GM06990 (cell line): ENCODE measurements at regions not wholly inside any gene's neighbourhood (a gene's known extent, or its start where the extent isn't known, plus 50 kb on each side); places are given as distances from the start of the nearest gene placed in this dataset.
A peak's percentile ranks its signal among the peaks of the same experiment; 100 is the strongest.

ENCODE experiments used
- DNase-seq: peaks from one replicate; pipeline ENCODE4 v3.0.0-alpha.2; 2011; ENCODE audit not compliant: insufficient read length; ENCODE audit errors: extremely low read depth
- H3K27me3 ChIP-seq: replicated peaks from 2 replicates; pipeline ENCODE4 v1.6.0; 2011; ENCODE audit warnings: low read length; ENCODE audit not compliant: control insufficient read depth, insufficient read depth
- H3K36me3 ChIP-seq: 2 replicates; pipeline ENCODE4 v1.5.1; 2011; ENCODE audit warnings: low read length; ENCODE audit not compliant: control insufficient read depth, insufficient read depth
- H3K4me3 ChIP-seq: replicated peaks from 2 replicates; pipeline ENCODE4 v1.5.1; 2011; ENCODE audit warnings: low read depth, mild to moderate bottlenecking, control low read depth, low read length
- TF ChIP-seq, protein P1 (sequence below): IDR thresholded peaks from 2 replicates; pipeline ENCODE4 v1.5.1; 2011; ENCODE audit warnings: low read length, control low read depth, mild to moderate bottlenecking, inconsistent platforms; ENCODE audit not compliant: insufficient read depth, poor library complexity, severe bottlenecking

DNA sequence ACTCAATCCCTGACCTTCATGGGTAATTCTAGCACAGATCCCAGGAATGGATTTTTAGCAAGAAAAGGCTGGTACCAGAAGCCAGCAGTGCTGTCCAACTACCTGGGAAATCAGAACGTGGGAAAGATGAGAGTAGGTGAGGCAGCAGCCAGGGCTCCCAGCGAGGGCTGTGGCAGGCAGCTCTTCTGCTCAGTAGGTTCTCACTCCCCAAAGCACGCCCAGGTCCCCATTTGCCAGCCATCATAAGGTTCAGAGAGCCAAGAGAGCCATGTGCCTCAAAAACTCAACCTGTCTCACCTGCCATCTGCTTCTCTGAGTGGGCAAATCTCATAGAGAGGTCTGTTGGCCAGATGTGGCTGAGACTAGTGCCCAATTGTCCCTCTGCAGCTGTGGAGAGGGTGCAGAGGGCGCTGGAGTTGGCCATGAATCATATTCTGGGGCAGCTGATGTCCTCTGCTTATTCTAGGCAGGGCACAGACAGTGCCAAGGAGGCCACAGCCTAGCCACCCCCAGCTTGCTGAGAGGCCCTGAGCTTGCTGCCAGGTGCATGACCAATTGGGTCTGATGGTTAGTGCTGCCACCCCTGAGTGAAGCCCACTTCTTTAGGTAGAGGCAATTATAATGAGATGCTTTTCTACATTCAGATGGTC is 81.7 kb upstream of the GATB start:
- TF ChIP-seq, protein P1, sequence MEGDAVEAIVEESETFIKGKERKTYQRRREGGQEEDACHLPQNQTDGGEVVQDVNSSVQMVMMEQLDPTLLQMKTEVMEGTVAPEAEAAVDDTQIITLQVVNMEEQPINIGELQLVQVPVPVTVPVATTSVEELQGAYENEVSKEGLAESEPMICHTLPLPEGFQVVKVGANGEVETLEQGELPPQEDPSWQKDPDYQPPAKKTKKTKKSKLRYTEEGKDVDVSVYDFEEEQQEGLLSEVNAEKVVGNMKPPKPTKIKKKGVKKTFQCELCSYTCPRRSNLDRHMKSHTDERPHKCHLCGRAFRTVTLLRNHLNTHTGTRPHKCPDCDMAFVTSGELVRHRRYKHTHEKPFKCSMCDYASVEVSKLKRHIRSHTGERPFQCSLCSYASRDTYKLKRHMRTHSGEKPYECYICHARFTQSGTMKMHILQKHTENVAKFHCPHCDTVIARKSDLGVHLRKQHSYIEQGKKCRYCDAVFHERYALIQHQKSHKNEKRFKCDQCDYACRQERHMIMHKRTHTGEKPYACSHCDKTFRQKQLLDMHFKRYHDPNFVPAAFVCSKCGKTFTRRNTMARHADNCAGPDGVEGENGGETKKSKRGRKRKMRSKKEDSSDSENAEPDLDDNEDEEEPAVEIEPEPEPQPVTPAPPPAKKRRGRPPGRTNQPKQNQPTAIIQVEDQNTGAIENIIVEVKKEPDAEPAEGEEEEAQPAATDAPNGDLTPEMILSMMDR = no peak
- DNase-seq = no peak
- no peaks in the 10 kb centered on the region for H3K36me3 ChIP-seq
- no peaks in the 10 kb centered on the region; the same call in 1 of the 2 replicates for H3K27me3 ChIP-seq
- H3K4me3 ChIP-seq = no peak overlapping the region

DNA sequence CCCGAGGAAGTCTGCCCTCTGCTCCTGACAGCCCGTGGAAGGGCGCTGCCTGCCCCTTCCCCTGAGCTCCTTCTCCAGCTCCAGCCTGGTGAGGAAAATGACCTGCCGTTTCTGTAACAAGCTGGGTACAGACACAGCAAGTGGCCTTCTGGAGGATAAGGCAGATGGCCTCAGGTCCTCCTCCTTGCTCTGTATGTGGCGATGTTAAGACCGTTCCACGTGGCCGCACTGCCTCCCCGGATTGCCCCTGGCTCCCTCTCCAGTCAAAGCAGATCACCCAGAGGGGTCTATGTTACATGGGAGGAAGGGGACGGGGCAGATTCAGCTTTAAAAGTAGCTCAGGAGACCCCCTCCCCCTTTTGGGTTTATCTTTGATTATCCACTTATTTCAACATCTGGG is 80.3 kb upstream of the GATB start:
- Histone ChIP-seq H3K27me3 (no peaks in the 10 kb centered on the region; the same call in 1 of the 2 replicates), H3K36me3 (no peaks in the 10 kb centered on the region), H3K4me3 (no peak overlapping the region)
- TF ChIP-seq, protein P1 = no peak
- DNase-seq = no peak

DNA sequence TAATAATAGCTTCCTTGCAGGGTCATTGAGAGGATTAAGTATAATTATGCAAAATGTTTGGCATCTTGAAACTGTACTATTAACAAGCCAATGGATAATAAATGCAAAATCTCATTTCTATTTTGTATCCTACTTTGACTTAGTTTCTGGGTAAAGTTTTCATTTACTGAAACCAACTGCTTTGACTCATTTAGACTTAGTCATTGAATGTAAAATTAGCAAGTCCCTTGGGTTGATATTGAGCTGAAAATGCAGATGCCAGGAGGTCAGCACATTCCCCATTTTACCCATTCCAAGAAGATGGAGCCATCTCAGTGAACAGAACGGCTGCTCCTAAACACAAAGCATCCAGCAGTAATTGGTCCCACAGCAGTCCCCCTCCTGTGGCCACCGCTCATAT is 74.7 kb upstream of the GATB start:
- no peaks in the 10 kb centered on the region for H3K27me3 ChIP-seq
- TF ChIP-seq, protein P1 = no peak
- no peaks in the 10 kb centered on the region for H3K36me3 ChIP-seq
- H3K4me3 ChIP-seq = no peak overlapping the region
- peak; percentile 9 for DNase-seq

DNA sequence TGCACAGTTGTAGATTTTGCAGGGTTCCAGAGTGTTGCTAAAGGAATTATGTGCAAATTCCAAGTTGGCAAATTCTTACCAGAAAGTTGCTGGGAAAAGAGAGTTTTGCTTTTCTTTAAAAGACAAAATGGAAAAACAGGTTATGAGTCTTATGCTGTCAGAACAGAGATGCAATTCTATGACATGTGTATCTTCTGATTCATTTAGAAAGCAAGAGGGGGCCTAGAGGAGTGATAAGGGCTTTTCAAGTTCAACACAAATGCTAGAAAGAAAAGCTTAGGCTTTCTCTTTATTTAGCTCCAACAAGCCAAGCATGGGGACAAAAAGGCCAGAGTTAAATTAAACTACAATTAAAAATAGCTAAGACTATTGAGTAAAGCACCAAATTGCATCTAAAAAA is 72.4 kb upstream of the GATB start:
- H3K4me3 ChIP-seq = no peak overlapping the region
- TF ChIP-seq, protein P1 = no peak
- H3K36me3 ChIP-seq = no peaks in the 10 kb centered on the region
- no peaks in the 10 kb centered on the region for H3K27me3 ChIP-seq
- DNase-seq = no peak

DNA sequence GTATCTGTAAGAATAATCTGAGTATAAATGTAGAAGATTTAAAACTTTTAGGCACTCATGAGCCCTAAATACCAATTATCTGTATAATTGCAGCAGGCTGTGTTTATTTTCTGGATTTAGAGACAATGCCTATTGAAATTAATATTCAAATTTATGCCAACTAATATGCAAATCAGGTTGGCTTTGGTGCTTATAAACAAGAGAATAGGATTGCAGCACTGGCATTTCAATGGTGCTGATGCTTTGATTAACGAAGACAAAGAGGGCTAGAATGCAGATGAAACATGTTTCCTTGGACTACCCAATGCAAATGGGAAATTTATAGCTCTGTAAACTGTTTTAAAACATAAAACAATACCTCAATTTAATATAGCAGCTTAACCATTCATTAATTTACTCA is 70.7 kb upstream of the GATB start:
- TF ChIP-seq, protein P1 = no peak
- Histone ChIP-seq H3K4me3 (no peak overlapping the region), H3K27me3 (no peaks in the 10 kb centered on the region), H3K36me3 (no peaks in the 10 kb centered on the region)
- no peak for DNase-seq

DNA sequence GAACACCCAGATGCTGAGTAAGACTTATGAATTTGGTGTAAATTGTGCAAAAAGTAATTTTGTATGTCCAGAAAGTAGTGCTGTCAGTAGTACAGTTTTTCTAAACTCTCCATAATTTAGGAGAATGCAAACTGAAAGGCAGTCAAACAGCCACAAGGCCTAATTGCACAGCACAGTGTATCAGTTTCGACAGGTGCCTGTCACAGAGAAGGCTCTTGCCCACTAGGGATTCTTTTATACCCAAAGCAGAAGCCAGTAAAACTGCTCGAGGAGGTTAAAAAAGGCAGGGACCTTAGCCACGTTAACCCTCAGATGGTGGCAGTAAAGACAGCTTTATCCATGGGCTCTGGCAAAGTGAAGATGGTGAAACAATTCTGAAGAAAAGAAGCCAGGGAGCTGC is 69.4 kb upstream of the GATB start:
- no peak for DNase-seq
- TF ChIP-seq, protein P1 = no peak
- no peaks in the 10 kb centered on the region for H3K36me3 ChIP-seq
- no peak overlapping the region for H3K4me3 ChIP-seq
- H3K27me3 ChIP-seq = no peaks in the 10 kb centered on the region
